ENCODE measurements at regions not wholly inside any gene's neighbourhood (a gene's known extent, or its start where the extent isn't known, plus 50 kb on each side); places are given as distances from the start of the nearest gene placed in this dataset.

DNA sequence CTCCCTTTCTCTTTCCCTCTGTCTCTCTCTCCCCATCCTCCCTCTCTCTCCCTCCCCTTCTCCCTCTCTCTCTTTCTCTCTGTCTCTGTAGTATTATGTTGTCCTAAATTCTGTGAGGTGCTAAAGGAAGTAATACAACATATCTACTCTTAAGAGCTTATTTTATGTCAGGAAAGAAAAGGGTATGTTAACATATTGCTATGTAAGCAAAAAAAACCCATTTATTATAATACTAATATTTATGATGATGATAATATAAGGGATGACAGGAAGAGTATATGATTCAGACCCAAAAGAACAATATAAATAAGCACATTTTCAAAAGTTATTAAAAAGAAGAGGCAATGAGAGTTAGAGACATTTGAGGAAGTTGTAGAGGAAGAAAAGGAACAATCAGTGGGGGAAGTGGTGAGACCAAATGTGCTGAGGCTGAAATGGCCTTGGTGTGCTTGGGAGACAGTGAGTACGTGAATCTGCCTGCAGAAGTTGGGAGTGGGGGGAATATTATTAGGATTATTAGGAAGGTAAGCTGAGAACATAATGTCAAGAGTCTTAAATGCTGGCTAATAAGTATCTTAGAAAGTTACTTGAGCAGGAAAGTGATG is 303.6 kb upstream of the FERMT1 start:
- Histone ChIP-seq H3K36me3 (ENCODE audit: insufficient read depth, low read length) (no peaks in the 10 kb centered on the region), H4K20me1 (ENCODE audit: insufficient read depth) (no peaks in the 10 kb centered on the region), H3K27me3 (ENCODE audit: insufficient read depth, low read depth, low read length) (no peaks in the 10 kb centered on the region), H3K9me2 (ENCODE audit: insufficient read depth, low read length) (no peaks in the 10 kb centered on the region), H3K79me2 (replicated peaks; ENCODE audit: insufficient read depth, low read length) (no peaks in the 10 kb centered on the region), H3K4me2 (ENCODE audit: low read length) (no peak overlapping the region), H3K9me3 (ENCODE audit: low read length) (no peaks in the 10 kb centered on the region), H3K4me3 (ENCODE audit: low read length) (no peak overlapping the region), H3F3A (ENCODE audit: insufficient read depth, low read length, poor library complexity, severe bottlenecking) (no peaks in the 10 kb centered on the region), H3K9ac (ENCODE audit: low read length) (no peak overlapping the region), H3K27ac (ENCODE audit: low read length) (no peak overlapping the region), H2AFZ (ENCODE audit: low read depth, low read length) (no peak overlapping the region)
- TF ChIP-seq POLR2AphosphoS5 (IDR thresholded peaks at IDR 0.05): no peak

DNA sequence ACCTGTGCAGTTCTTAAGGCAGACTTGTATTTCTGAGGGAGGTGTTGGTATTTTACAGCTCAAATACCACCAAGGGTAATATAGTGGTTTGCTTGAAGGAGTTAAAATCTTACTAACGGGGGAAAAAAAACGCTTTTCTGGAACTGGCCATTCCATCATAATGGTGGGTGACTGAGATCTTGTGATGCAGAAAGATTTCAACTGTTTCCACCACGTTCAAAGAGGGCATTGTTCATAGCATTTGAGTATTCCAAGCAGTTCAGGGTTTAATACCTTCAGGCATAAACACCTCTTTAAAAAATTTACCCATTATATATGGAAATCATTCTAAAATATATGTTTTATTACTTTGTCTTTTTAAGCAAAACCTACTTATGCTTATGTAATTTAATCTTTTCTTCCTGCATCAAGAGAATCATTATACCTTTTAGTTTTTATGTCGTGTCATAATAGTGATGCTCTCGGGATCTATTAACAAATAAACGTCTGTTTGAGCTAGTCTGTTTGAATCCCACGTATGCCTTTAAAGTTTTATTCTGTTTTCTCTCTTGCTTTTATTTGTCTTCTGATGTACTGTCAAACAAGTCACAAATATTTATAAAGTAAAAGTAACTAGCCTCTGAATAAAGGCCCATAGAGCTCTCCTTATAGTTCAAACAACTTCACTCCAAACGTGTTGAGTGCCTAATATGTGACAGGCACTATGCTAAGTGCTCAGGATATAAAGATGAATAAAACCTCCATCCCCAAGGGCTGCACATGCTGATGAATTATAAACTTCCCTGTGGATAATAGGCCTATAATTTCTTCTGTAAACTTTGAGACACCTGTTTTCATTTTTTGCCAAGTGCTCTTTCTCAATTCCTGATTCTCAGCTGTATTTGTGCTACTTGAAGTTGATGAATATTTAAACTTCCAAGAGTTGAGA is 298.8 kb upstream of the FERMT1 start:
- no peaks in the 10 kb centered on the region for H3K9me2 ChIP-seq (ENCODE audit: insufficient read depth, low read length)
- H3K27ac ChIP-seq (ENCODE audit: low read length): no peak overlapping the region
- H2AFZ ChIP-seq (ENCODE audit: low read depth, low read length): no peak overlapping the region
- H3K27me3 ChIP-seq (ENCODE audit: insufficient read depth, low read depth, low read length): no peaks in the 10 kb centered on the region
- no peaks in the 10 kb centered on the region for H3F3A ChIP-seq (ENCODE audit: insufficient read depth, low read length, poor library complexity, severe bottlenecking)
- H3K79me2 ChIP-seq (replicated peaks; ENCODE audit: insufficient read depth, low read length): no peaks in the 10 kb centered on the region
- no peaks in the 10 kb centered on the region for H4K20me1 ChIP-seq (ENCODE audit: insufficient read depth)
- no peak for TF ChIP-seq POLR2AphosphoS5 (IDR thresholded peaks at IDR 0.05)
- TF ChIP-seq TAF1 (IDR thresholded peaks at IDR 0.05; ENCODE audit: low read depth): no peak
- no peak for TF ChIP-seq SMC3 (conservative IDR thresholded peaks at IDR 0.05; ENCODE audit: poor library complexity)
- H3K36me3 ChIP-seq (ENCODE audit: insufficient read depth, low read length): no peaks in the 10 kb centered on the region
- no peak overlapping the region for H3K4me3 ChIP-seq (ENCODE audit: low read length)
- H3K9ac ChIP-seq (ENCODE audit: low read length): no peak overlapping the region
- H3K9me3 ChIP-seq (ENCODE audit: low read length): no peaks in the 10 kb centered on the region
- no peak overlapping the region for H3K4me2 ChIP-seq (ENCODE audit: low read length)

DNA sequence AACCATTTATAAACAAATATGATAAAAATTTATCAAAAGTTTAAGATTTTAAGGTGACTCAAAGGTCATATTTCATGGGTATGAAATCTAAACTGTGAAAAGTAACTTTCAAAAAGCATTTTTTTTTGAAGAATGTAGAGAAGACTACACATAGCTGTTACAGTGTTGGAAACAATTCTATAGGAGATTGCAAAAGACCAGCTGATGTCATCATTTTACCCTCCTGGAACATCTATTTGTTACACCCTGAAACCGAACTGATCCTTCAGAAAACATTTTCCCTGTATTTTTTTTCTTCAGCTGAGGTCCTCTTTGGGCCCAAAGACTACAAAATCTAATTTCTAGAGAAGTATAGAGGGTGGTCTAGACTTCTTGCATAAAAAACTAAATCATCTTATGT is 297.5 kb upstream of the FERMT1 start:
- TF ChIP-seq EP300 (conservative IDR thresholded peaks at IDR 0.05; ENCODE audit: poor library complexity, severe bottlenecking): no peak
- no peak for TF ChIP-seq POLR2AphosphoS5 (IDR thresholded peaks at IDR 0.05)
- no peak for TF ChIP-seq EZH2 (IDR thresholded peaks at IDR 0.05; ENCODE audit: borderline replicate concordance, insufficient read depth, low read length, poor library complexity, severe bottlenecking)
- TF ChIP-seq, protein P1, sequence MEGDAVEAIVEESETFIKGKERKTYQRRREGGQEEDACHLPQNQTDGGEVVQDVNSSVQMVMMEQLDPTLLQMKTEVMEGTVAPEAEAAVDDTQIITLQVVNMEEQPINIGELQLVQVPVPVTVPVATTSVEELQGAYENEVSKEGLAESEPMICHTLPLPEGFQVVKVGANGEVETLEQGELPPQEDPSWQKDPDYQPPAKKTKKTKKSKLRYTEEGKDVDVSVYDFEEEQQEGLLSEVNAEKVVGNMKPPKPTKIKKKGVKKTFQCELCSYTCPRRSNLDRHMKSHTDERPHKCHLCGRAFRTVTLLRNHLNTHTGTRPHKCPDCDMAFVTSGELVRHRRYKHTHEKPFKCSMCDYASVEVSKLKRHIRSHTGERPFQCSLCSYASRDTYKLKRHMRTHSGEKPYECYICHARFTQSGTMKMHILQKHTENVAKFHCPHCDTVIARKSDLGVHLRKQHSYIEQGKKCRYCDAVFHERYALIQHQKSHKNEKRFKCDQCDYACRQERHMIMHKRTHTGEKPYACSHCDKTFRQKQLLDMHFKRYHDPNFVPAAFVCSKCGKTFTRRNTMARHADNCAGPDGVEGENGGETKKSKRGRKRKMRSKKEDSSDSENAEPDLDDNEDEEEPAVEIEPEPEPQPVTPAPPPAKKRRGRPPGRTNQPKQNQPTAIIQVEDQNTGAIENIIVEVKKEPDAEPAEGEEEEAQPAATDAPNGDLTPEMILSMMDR (IDR thresholded peaks at IDR 0.05; ENCODE audit: poor library complexity, severe bottlenecking): no peak
- TF ChIP-seq RAD21 (conservative IDR thresholded peaks at IDR 0.05): no peak
- no peak for TF ChIP-seq MXI1 (conservative IDR thresholded peaks at IDR 0.05; ENCODE audit: poor library complexity, severe bottlenecking)
- TF ChIP-seq, protein P2, sequence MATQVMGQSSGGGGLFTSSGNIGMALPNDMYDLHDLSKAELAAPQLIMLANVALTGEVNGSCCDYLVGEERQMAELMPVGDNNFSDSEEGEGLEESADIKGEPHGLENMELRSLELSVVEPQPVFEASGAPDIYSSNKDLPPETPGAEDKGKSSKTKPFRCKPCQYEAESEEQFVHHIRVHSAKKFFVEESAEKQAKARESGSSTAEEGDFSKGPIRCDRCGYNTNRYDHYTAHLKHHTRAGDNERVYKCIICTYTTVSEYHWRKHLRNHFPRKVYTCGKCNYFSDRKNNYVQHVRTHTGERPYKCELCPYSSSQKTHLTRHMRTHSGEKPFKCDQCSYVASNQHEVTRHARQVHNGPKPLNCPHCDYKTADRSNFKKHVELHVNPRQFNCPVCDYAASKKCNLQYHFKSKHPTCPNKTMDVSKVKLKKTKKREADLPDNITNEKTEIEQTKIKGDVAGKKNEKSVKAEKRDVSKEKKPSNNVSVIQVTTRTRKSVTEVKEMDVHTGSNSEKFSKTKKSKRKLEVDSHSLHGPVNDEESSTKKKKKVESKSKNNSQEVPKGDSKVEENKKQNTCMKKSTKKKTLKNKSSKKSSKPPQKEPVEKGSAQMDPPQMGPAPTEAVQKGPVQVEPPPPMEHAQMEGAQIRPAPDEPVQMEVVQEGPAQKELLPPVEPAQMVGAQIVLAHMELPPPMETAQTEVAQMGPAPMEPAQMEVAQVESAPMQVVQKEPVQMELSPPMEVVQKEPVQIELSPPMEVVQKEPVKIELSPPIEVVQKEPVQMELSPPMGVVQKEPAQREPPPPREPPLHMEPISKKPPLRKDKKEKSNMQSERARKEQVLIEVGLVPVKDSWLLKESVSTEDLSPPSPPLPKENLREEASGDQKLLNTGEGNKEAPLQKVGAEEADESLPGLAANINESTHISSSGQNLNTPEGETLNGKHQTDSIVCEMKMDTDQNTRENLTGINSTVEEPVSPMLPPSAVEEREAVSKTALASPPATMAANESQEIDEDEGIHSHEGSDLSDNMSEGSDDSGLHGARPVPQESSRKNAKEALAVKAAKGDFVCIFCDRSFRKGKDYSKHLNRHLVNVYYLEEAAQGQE (IDR thresholded peaks at IDR 0.05; ENCODE audit: borderline replicate concordance): no peak
- no peak for TF ChIP-seq SMC3 (conservative IDR thresholded peaks at IDR 0.05; ENCODE audit: poor library complexity)
- TF ChIP-seq TAF1 (IDR thresholded peaks at IDR 0.05; ENCODE audit: low read depth): no peak
- Histone ChIP-seq H3K36me3 (ENCODE audit: insufficient read depth, low read length) (no peaks in the 10 kb centered on the region), H2AFZ (ENCODE audit: low read depth, low read length) (no peak overlapping the region), H3F3A (ENCODE audit: insufficient read depth, low read length, poor library complexity, severe bottlenecking) (no peaks in the 10 kb centered on the region), H3K9ac (ENCODE audit: low read length) (no peak overlapping the region), H3K9me2 (ENCODE audit: insufficient read depth, low read length) (no peaks in the 10 kb centered on the region), H3K79me2 (replicated peaks; ENCODE audit: insufficient read depth, low read length) (no peaks in the 10 kb centered on the region), H3K27ac (ENCODE audit: low read length) (no peak overlapping the region), H4K20me1 (ENCODE audit: insufficient read depth) (no peaks in the 10 kb centered on the region), H3K27me3 (ENCODE audit: insufficient read depth, low read depth, low read length) (no peaks in the 10 kb centered on the region), H3K4me2 (ENCODE audit: low read length) (no peak overlapping the region), H3K9me3 (ENCODE audit: low read length) (no peaks in the 10 kb centered on the region), H3K4me3 (ENCODE audit: low read length) (no peak overlapping the region)
